Tibial nerve (tissue), 4 donors: ENCODE measurements at regions not wholly inside any gene's neighbourhood (a gene's known extent, or its start where the extent isn't known, plus 50 kb on each side); places are given as distances from the start of the nearest gene placed in this dataset.

Experiments
- CTCF ChIP-seq, 5 experiments: fragments of 200-600 bp in 3 of 5; fragments of 450-650 bp in 2 of 5; sonication (generic) in 3 of 5; IDR thresholded peaks; one replicate each; pipeline ENCODE4 v1.5.1; 2016 to 2019; ENCODE audit warnings: antibody characterized with exemption in 5 of 5, mild to moderate bottlenecking in 3 of 5, moderate library complexity in 2 of 5
- EP300 ChIP-seq, 2 donors: sonication (generic); formaldehyde crosslinking; IDR thresholded peaks; one replicate each; pipeline ENCODE4 v1.6.1; 2017; ENCODE audit warnings: antibody characterized with exemption in 2 of 2, mild to moderate bottlenecking in 1 of 2
- POLR2A ChIP-seq, 2 donors: fragments of 450-650 bp; IDR thresholded peaks; one replicate each; pipeline ENCODE4 v1.6.1; 2017; ENCODE audit warnings: antibody characterized with exemption in 2 of 2, mild to moderate bottlenecking in 2 of 2, moderate library complexity in 2 of 2

GRCh38 chr20:55569084-55569483, 436.2 kb downstream of the CBLN4 start:
- TF ChIP-seq CTCF (IDR thresholded peaks at IDR 0.05) (no peak), EP300 (IDR thresholded peaks at IDR 0.05) (no peak), POLR2A (IDR thresholded peaks at IDR 0.05) (no peak)
